ENCODE measurements at regions not wholly inside any gene's neighbourhood (a gene's known extent, or its start where the extent isn't known, plus 50 kb on each side); places are given as distances from the start of the nearest gene placed in this dataset.

DNA sequence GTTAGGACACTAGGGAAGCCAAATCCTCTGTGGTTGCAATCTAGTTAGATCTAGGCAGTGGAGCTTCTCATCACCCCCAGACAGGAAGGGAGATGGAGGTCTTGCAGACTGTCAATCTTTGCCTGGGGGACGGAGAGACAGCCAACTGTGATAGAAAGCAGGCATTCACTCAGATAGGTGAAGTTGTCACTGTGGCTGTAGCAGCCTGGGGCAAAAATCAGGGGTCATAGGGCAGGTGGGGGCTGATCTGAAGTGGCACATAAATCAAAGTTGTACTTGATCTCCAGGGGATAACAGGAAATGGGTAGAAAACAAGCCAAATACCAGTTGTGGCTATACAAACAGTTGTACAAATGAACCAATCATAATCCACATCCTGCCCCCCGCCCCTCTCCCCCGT is 620.9 kb upstream of the USP24 start:
- H3K9me2 ChIP-seq (ENCODE audit: low read depth, low read length): no peaks in the 10 kb centered on the region
- no peaks in the 10 kb centered on the region for H3K27me3 ChIP-seq (ENCODE audit: insufficient read depth, low read length)
- no peaks in the 10 kb centered on the region for H3K79me2 ChIP-seq (ENCODE audit: insufficient read depth, low read length)
- TF ChIP-seq EZH2 (IDR thresholded peaks at IDR 0.05; ENCODE audit: borderline replicate concordance, low read length): no peak
- TF ChIP-seq, protein P1, sequence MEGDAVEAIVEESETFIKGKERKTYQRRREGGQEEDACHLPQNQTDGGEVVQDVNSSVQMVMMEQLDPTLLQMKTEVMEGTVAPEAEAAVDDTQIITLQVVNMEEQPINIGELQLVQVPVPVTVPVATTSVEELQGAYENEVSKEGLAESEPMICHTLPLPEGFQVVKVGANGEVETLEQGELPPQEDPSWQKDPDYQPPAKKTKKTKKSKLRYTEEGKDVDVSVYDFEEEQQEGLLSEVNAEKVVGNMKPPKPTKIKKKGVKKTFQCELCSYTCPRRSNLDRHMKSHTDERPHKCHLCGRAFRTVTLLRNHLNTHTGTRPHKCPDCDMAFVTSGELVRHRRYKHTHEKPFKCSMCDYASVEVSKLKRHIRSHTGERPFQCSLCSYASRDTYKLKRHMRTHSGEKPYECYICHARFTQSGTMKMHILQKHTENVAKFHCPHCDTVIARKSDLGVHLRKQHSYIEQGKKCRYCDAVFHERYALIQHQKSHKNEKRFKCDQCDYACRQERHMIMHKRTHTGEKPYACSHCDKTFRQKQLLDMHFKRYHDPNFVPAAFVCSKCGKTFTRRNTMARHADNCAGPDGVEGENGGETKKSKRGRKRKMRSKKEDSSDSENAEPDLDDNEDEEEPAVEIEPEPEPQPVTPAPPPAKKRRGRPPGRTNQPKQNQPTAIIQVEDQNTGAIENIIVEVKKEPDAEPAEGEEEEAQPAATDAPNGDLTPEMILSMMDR (IDR thresholded peaks at IDR 0.05; ENCODE audit: low read length): no peak
- no peaks in the 10 kb centered on the region for H3K36me3 ChIP-seq (ENCODE audit: insufficient read depth, low read length)
- no peaks in the 10 kb centered on the region for H4K20me1 ChIP-seq (ENCODE audit: insufficient read depth, low read length)
- H3K4me1 ChIP-seq (ENCODE audit: insufficient read depth, low read length, severe bottlenecking): no peaks in the 10 kb centered on the region
- H3K4me3 ChIP-seq (ENCODE audit: low read depth, low read length, poor library complexity, severe bottlenecking): no peak overlapping the region
- H3F3A ChIP-seq (ENCODE audit: insufficient read depth, low read length): no peaks in the 10 kb centered on the region
- H3K27ac ChIP-seq (ENCODE audit: low read depth, low read length, poor library complexity, severe bottlenecking): no peak overlapping the region
- no peak overlapping the region for H3K9ac ChIP-seq (ENCODE audit: low read length)
- H3K9me3 ChIP-seq (ENCODE audit: low read length): no peaks in the 10 kb centered on the region
- H2AFZ ChIP-seq (ENCODE audit: low read length): no peak overlapping the region
- H3K4me2 ChIP-seq (ENCODE audit: low read length): no peak overlapping the region

DNA sequence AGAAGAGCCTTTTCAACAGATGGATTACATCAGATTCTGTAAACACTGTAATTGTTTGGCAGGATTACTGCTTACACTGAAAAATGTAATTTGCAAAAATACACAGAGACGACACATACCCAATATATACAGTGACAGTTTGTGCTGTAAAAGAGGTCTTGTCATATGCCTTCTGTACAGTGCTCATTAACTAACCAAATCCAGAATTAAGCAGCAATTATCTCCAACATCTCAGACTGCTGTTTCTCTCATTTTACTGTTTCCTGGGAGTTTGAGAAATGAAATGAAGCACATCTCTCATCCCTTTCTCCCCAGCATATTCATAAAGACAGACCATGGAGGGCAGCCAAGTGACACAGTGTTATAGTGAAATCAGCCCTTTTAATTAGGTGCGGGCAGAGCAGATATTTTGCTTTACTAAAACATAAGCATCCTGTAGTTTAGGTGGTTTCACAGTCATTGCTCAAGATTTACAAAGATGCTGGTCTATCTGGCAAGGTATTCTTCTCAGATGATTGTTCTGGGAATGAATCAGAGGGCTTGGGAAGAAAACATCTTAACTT is 618.4 kb upstream of the USP24 start:
- Histone ChIP-seq H3K4me2 (ENCODE audit: low read length) (no peak overlapping the region), H3K9ac (ENCODE audit: low read length) (no peak overlapping the region), H4K20me1 (ENCODE audit: insufficient read depth, low read length) (no peaks in the 10 kb centered on the region), H2AFZ (ENCODE audit: low read length) (no peak overlapping the region), H3K27me3 (ENCODE audit: insufficient read depth, low read length) (no peaks in the 10 kb centered on the region), H3F3A (ENCODE audit: insufficient read depth, low read length) (no peaks in the 10 kb centered on the region), H3K9me3 (ENCODE audit: low read length) (no peaks in the 10 kb centered on the region), H3K4me3 (ENCODE audit: low read depth, low read length, poor library complexity, severe bottlenecking) (no peak overlapping the region), H3K27ac (ENCODE audit: low read depth, low read length, poor library complexity, severe bottlenecking) (no peak overlapping the region), H3K9me2 (ENCODE audit: low read depth, low read length) (no peaks in the 10 kb centered on the region), H3K79me2 (ENCODE audit: insufficient read depth, low read length) (no peaks in the 10 kb centered on the region), H3K4me1 (ENCODE audit: insufficient read depth, low read length, severe bottlenecking) (no peaks in the 10 kb centered on the region), H3K36me3 (ENCODE audit: insufficient read depth, low read length) (no peaks in the 10 kb centered on the region)
- TF ChIP-seq, protein P1 (IDR thresholded peaks at IDR 0.05; ENCODE audit: low read length): no peak
- no peak for TF ChIP-seq EZH2 (IDR thresholded peaks at IDR 0.05; ENCODE audit: borderline replicate concordance, low read length)

DNA sequence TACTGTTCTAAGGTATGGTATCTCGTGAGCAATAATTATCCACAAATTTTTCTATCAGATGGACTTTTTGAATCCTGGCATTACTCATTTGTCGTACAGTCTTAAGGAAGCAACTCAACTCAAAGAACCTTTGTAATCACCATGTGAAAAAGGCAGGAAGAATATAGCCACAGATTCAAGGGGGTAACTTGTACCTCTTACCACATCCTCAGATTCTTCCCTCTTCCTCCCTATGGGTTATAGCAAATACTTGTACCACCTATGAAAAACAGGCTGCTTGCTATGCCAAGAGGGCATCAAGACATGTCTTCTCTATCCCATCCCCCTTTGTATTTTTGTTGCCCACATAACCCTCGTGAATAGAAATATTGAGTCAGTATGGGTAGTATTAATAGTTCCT is 616.6 kb upstream of the USP24 start:
- Histone ChIP-seq H3K79me2 (ENCODE audit: insufficient read depth, low read length) (no peaks in the 10 kb centered on the region), H3K9me3 (ENCODE audit: low read length) (no peaks in the 10 kb centered on the region), H3K4me1 (ENCODE audit: insufficient read depth, low read length, severe bottlenecking) (no peaks in the 10 kb centered on the region), H4K20me1 (ENCODE audit: insufficient read depth, low read length) (no peaks in the 10 kb centered on the region), H3K9me2 (ENCODE audit: low read depth, low read length) (no peaks in the 10 kb centered on the region), H3K27me3 (ENCODE audit: insufficient read depth, low read length) (no peaks in the 10 kb centered on the region), H3K27ac (ENCODE audit: low read depth, low read length, poor library complexity, severe bottlenecking) (no peak overlapping the region), H2AFZ (ENCODE audit: low read length) (no peak overlapping the region), H3K4me2 (ENCODE audit: low read length) (no peak overlapping the region), H3K9ac (ENCODE audit: low read length) (no peak overlapping the region), H3K4me3 (ENCODE audit: low read depth, low read length, poor library complexity, severe bottlenecking) (no peak overlapping the region), H3K36me3 (ENCODE audit: insufficient read depth, low read length) (no peaks in the 10 kb centered on the region), H3F3A (ENCODE audit: insufficient read depth, low read length) (no peaks in the 10 kb centered on the region)
- TF ChIP-seq EZH2 (IDR thresholded peaks at IDR 0.05; ENCODE audit: borderline replicate concordance, low read length): no peak
- TF ChIP-seq, protein P1 (IDR thresholded peaks at IDR 0.05; ENCODE audit: low read length): no peak
